Prostate gland (tissue), 2 donors: ENCODE measurements at regions not wholly inside any gene's neighbourhood (a gene's known extent, or its start where the extent isn't known, plus 50 kb on each side); places are given as distances from the start of the nearest gene placed in this dataset.
"Not testable (repeated sequence)": the region's sequence is repeated elsewhere in the genome, so short reads cannot be mapped to it uniquely, and the experiment has no call there.

Experiments
- DNase-seq: peaks from one replicate; pipeline ENCODE4 v3.0.0-alpha.2; 2019; ENCODE audit warnings: low spot score
- H3K27ac ChIP-seq, 2 donors: fragments of 200-600 bp; sonication (generic); 2 replicates each; pipeline ENCODE4 v1.5.1; 2017 to 2019
- H3K27me3 ChIP-seq: fragments of 200-600 bp; sonication (generic); replicated peaks from 2 replicates; pipeline ENCODE4 v1.5.1; 2019; ENCODE audit not compliant: insufficient read depth
- H3K36me3 ChIP-seq, 2 donors: fragments of 200-600 bp; sonication (generic); 1 replicate in 1 of 2; 2 replicates in 1 of 2; pipeline versions ENCODE4 v1.5.1 to v1.8.1; 2017 to 2019
- H3K4me1 ChIP-seq: fragments of 200-600 bp; sonication (generic); replicated peaks from 2 replicates; pipeline ENCODE4 v1.5.1; 2019
- H3K4me3 ChIP-seq, 2 donors: fragments of 200-600 bp; sonication (generic); 2 replicates each; pipeline ENCODE4 v1.5.1; 2017 to 2019
- H3K9me3 ChIP-seq: fragments of 200-600 bp; sonication (generic); 2 replicates; pipeline ENCODE4 v1.5.1; 2017
- CTCF ChIP-seq, 4 experiments: fragments of 200-600 bp in 2 of 4; fragments of 450-650 bp in 2 of 4; sonication (generic) in 2 of 4; IDR thresholded peaks; 1 replicate in 3 of 4; 2 replicates in 1 of 4; pipeline ENCODE4 v1.5.1; 2016 to 2019; ENCODE audit warnings: antibody characterized with exemption in 4 of 4, mild to moderate bottlenecking in 2 of 4, moderate library complexity in 2 of 4
- POLR2A ChIP-seq: fragments of 450-650 bp; IDR thresholded peaks from one replicate; pipeline ENCODE4 v1.6.1; 2016; ENCODE audit warnings: antibody characterized with exemption, mild to moderate bottlenecking
- POLR2AphosphoS5 ChIP-seq: sonication (generic); formaldehyde crosslinking; IDR thresholded peaks from one replicate; pipeline ENCODE4 v1.6.1; 2017; ENCODE audit warnings: antibody characterized with exemption
- WGBS: methylation state at CpG from one replicate; pipeline ENCODE4 v1.1.5; 2018; 5-methylcytosine and 5-hydroxymethylcytosine counted together
- intact Hi-C: fragments of 100-400 bp; cut with DNase I; formaldehyde crosslinking; loops from one replicate; pipeline ENCODE4 v1.14.2; 2022

DNA sequence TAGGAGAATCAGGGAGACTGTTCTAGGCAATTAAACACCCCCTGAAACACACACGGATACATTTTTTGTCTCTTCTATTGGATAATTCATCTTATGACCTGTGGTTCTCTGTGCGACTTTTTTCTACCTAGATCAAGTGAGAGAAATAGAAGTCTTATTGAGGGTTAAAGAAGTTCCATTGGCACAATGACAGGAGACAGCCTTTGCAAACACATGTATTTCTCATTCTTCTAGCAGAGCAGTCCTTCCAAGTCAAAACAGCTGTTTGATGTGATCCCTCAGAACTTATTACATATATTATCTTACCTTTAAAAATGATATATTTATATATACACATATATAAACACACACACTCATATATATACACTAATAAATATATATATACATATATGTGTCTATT lies 496.7 kb downstream of the SLC6A15 start:
- no peaks in the 10 kb centered on the region for H3K27me3 ChIP-seq
- H3K27ac ChIP-seq = no peak overlapping the region
- H3K36me3 ChIP-seq = no peaks in the 10 kb centered on the region
- DNase-seq = no peak
- 85% methylated on average over 2 of the region's 2 CpGs for WGBS
- no peak for TF ChIP-seq CTCF (IDR thresholded peaks at IDR 0.05)
- H3K9me3 ChIP-seq = no peaks in the 10 kb centered on the region
- intact Hi-C loops = no loop called here
- H3K4me1 ChIP-seq = no peaks in the 10 kb centered on the region
- no peak overlapping the region for H3K4me3 ChIP-seq

- H3K36me3 ChIP-seq = no peaks in the 10 kb centered on the region
- no peak for TF ChIP-seq POLR2A
- H3K27me3 ChIP-seq = no peaks in the 10 kb centered on the region
- WGBS = 69% methylated on average over 2 of the region's 2 CpGs
- H3K4me1 ChIP-seq = no peaks in the 10 kb centered on the region
- no peaks in the 10 kb centered on the region for H3K9me3 ChIP-seq
- no peak overlapping the region for H3K4me3 ChIP-seq
- intact Hi-C loops = no loop called here
- no peak for DNase-seq
- no peak overlapping the region for H3K27ac ChIP-seq
Observed at GRCh38 chr12:84413656-84414055, 498.9 kb downstream of the SLC6A15 start.

DNA sequence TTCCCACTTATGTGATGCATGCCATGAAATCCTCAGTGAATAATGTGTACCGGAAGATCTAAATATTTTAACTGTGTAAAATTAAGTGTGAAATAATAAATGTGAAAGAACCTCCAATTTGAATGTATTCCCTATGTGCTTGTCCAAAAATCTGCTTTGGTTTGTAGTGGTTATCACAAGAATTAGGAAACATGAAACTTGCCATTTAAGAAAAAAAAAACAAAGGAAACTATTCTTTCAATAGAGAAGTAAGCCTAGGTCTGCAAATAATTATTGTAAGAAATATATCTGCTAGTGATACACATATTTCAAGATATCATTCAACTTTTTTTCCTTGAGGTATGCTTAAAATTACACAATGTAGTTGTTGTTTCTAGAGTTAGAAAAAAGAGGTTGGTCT lies 500.4 kb downstream of the SLC6A15 start:
- Histone ChIP-seq H3K4me3 (no peak overlapping the region), H3K27ac (no peak overlapping the region), H3K4me1 (no peaks in the 10 kb centered on the region), H3K9me3 (no peaks in the 10 kb centered on the region), H3K36me3 (no peaks in the 10 kb centered on the region), H3K27me3 (no peaks in the 10 kb centered on the region)
- TF ChIP-seq POLR2A (no peak), CTCF (IDR thresholded peaks at IDR 0.05) (no peak), POLR2AphosphoS5 (no peak)
- intact Hi-C loops = no loop called here
- no peak for DNase-seq
- WGBS = 83% methylated on average over 1 of the region's 1 CpG

DNA sequence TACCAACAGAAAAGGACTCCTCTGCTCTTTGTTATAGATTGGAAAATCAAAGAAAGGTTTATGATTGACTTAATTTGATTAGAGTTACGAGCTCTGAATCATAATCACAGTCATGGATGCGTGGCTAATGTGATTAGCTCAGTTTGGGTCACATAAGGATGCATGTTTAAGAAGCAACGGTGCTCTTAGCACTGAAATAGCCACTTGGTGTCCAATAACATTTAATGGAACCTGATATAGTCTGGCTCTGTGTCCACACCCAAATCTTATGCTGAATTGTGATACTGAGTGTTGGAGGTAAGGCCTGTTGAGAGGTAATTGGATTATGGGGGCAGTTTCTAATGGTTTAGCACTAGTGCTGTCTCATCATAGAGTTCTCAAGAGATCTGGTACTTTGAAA lies 501.6 kb downstream of the SLC6A15 start:
- no peak for TF ChIP-seq POLR2AphosphoS5
- no peak for TF ChIP-seq CTCF (IDR thresholded peaks at IDR 0.05)
- no peak for TF ChIP-seq POLR2A
- intact Hi-C loops = no loop called here
- H3K9me3 ChIP-seq = no peaks in the 10 kb centered on the region
- H3K4me1 ChIP-seq = no peaks in the 10 kb centered on the region
- no peak overlapping the region for H3K4me3 ChIP-seq
- 75% methylated on average over 3 of the region's 3 CpGs for WGBS
- H3K27me3 ChIP-seq = no peaks in the 10 kb centered on the region
- H3K36me3 ChIP-seq = no peaks in the 10 kb centered on the region
- no peak for DNase-seq
- H3K27ac ChIP-seq = no peak overlapping the region

DNA sequence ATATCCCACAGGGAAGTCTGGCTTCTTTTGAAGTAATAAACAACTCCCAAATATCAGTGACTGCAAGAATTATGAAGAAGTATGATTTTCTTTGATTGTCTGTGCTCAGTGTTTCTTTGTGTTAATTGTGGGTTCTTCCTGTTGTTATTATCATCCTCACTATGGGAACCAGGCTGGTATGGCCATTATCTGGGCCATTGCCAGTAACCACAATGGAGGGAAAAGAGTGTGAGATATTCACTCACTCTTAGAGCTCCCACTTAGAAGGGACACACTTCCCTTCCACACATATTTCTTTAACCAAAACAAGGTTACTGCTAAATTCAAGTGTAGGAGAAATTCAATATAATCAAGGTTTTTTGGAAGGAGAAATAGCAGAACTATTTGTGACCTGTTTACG lies 503.7 kb downstream of the SLC6A15 start:
- WGBS = 98% methylated on average over 1 of the region's 1 CpG

GRCh38 chr12:84406720-84407119 lies 505.9 kb downstream of the SLC6A15 start:
- DNase-seq, H3K27me3 ChIP-seq, H3K4me1 ChIP-seq, H3K36me3 ChIP-seq, H3K4me3 ChIP-seq, H3K9me3 ChIP-seq, intact Hi-C loops, H3K27ac ChIP-seq: not testable (repeated sequence)
- WGBS = 92% methylated on average over 1 of the region's 1 CpG

More for the DNA sequence above, 503.7 kb downstream of the SLC6A15 start:
- H3K4me3 ChIP-seq = no peak overlapping the region
- H3K36me3 ChIP-seq = no peaks in the 10 kb centered on the region
- no peak for DNase-seq
- no peak overlapping the region for H3K27ac ChIP-seq
- H3K4me1 ChIP-seq = no peaks in the 10 kb centered on the region
- intact Hi-C loops = no loop called here
- TF ChIP-seq POLR2AphosphoS5 (no peak), CTCF (IDR thresholded peaks at IDR 0.05) (no peak), POLR2A (no peak)
- H3K9me3 ChIP-seq = no peaks in the 10 kb centered on the region
- no peaks in the 10 kb centered on the region for H3K27me3 ChIP-seq
